Endothelial cell of umbilical vein (primary cell): ENCODE measurements at regions not wholly inside any gene's neighbourhood (a gene's known extent, or its start where the extent isn't known, plus 50 kb on each side); places are given as distances from the start of the nearest gene placed in this dataset.

Experiments used
- EZH2 ChIP-seq: IDR thresholded peaks from 2 replicates; pipeline ENCODE4 v1.6.1; 2012; ENCODE audit warnings: borderline replicate concordance, low read depth, mild to moderate bottlenecking, moderate library complexity, low read length, inconsistent platforms; ENCODE audit not compliant: severe bottlenecking
- FOS ChIP-seq: IDR thresholded peaks from 2 replicates; pipeline ENCODE4 v1.6.1; 2011; ENCODE audit warnings: mild to moderate bottlenecking, low read length, moderate library complexity, borderline replicate concordance; ENCODE audit not compliant: insufficient read depth
- GATA2 ChIP-seq: IDR thresholded peaks from 2 replicates; pipeline ENCODE4 v1.7.0; 2011; ENCODE audit warnings: low read depth, mild to moderate bottlenecking, moderate library complexity, mixed read lengths, low read length; ENCODE audit not compliant: insufficient read length, insufficient read depth
- JUN ChIP-seq: IDR thresholded peaks from 2 replicates; pipeline ENCODE4 v1.6.1; 2011; ENCODE audit warnings: borderline replicate concordance, low read depth; ENCODE audit not compliant: insufficient read length, insufficient read depth
- POLR2A ChIP-seq: IDR thresholded peaks from 2 replicates; pipeline ENCODE4 v1.6.1; 2012; ENCODE audit warnings: low read depth, mild to moderate bottlenecking, control low read depth, low read length
- POLR2AphosphoS5 ChIP-seq: IDR thresholded peaks from 2 replicates; pipeline ENCODE4 v1.6.1; 2012; ENCODE audit warnings: low read depth, mild to moderate bottlenecking, control low read depth, low read length, moderate library complexity; ENCODE audit not compliant: insufficient read depth
- TF ChIP-seq, protein P1 (sequence below), 2 donors: IDR thresholded peaks; 1 replicate in 1 of 2; 2 replicates in 1 of 2; pipeline ENCODE4 v1.5.1; 2011; ENCODE audit warnings: low read length in 2 of 2, mild to moderate bottlenecking in 2 of 2, moderate library complexity in 2 of 2, control low read depth in 1 of 2, inconsistent platforms in 1 of 2, low read depth in 1 of 2; ENCODE audit not compliant: insufficient read depth in 1 of 2; ENCODE audit errors: extremely low read depth in 1 of 2

DNA sequence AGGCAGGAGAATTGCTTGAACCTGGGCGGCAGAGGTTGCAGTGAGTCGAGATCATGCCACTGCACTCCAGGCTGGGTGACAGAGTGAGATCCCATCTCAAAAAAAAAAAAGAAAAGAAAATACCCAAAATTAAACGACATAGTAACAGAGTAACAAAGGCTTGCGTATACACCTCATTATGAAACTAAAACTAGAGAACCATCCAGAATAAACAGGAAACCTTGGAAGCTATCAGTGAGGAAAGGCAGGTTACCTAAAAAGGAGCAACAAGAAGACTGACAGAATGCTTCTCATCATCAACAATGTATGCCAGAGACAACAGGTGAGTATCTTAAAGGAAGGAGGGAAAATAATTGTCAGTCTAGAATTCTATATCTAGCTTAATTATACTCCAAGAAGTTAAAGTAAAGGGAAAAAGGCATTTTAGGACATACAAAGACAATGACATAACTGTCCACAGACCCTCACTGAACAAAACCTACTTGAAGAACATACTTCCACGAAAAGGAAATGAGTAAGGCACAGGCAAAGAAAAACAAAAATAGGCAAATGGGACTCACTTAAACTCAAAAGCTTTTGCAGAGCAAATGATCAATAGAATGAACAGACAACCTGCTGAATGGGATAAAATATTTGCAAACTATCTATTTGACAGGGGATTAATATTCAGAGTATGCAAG is 64.1 kb upstream of the NT5E start:
- TF ChIP-seq, protein P1, sequence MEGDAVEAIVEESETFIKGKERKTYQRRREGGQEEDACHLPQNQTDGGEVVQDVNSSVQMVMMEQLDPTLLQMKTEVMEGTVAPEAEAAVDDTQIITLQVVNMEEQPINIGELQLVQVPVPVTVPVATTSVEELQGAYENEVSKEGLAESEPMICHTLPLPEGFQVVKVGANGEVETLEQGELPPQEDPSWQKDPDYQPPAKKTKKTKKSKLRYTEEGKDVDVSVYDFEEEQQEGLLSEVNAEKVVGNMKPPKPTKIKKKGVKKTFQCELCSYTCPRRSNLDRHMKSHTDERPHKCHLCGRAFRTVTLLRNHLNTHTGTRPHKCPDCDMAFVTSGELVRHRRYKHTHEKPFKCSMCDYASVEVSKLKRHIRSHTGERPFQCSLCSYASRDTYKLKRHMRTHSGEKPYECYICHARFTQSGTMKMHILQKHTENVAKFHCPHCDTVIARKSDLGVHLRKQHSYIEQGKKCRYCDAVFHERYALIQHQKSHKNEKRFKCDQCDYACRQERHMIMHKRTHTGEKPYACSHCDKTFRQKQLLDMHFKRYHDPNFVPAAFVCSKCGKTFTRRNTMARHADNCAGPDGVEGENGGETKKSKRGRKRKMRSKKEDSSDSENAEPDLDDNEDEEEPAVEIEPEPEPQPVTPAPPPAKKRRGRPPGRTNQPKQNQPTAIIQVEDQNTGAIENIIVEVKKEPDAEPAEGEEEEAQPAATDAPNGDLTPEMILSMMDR (IDR thresholded peaks at IDR 0.05; ENCODE audit: extremely low read depth in 1 of 2, insufficient read depth in 1 of 2, low read depth in 1 of 2, low read length in 2 of 2) = no peak
- TF ChIP-seq JUN (peak; percentile 17), POLR2A (no peak), POLR2AphosphoS5 (no peak), FOS (peak; percentile 40), EZH2 (no peak), GATA2 (no peak)
